Activated CD8-positive, alpha-beta T cell treated with anti-CD3 and anti-CD28 coated beads, Interleukin-2, amount 10 ng/mL, durations not matched to agents 7 days and 5 days (primary cell): ENCODE measurements at regions not wholly inside any gene's neighbourhood (a gene's known extent, or its start where the extent isn't known, plus 50 kb on each side); places are given as distances from the start of the nearest gene placed in this dataset.

Source experiments
- ATAC-seq: fragments of 150-1000 bp; cut with Tn5 transposase; one replicate; pipeline ENCODE4 v1.10.0; 2021; ENCODE audit warnings: moderate library complexity
- CTCF ChIA-PET: fragments of 350-600 bp; sonication (Branson Sonifier 250); formaldehyde crosslinking; loops from one replicate; lab custom pipeline; 2021; ENCODE audit warnings: antibody characterized with exemption; lab: Charles Lee
- POLR2A ChIA-PET: fragments of 350-600 bp; sonication (Branson Sonifier 250); formaldehyde crosslinking; loops from one replicate; lab custom pipeline; 2021; ENCODE audit warnings: antibody characterized with exemption; lab: Charles Lee
- DNase-seq: peaks from one replicate; pipeline ENCODE4 v3.0.0-alpha.2; 2020
- H3K27ac Mint-ChIP-seq: one replicate; pipeline ENCODE4 v1.8.0; 2021; ENCODE audit warnings: mild to moderate bottlenecking, mixed read lengths
- H3K27me3 Mint-ChIP-seq: one replicate; pipeline ENCODE4 v1.8.0; 2021; ENCODE audit warnings: low read depth, mixed read lengths
- H3K36me3 Mint-ChIP-seq: one replicate; pipeline ENCODE4 v1.8.0; 2021; ENCODE audit warnings: low read depth, mixed read lengths
- H3K4me1 Mint-ChIP-seq: one replicate; pipeline ENCODE4 v1.8.0; 2021; ENCODE audit warnings: low read depth, mixed read lengths
- H3K4me3 Mint-ChIP-seq: one replicate; pipeline ENCODE4 v1.8.0; 2021; ENCODE audit warnings: mild to moderate bottlenecking, mixed read lengths
- H3K9me3 Mint-ChIP-seq: one replicate; pipeline ENCODE4 v1.8.0; 2022; ENCODE audit warnings: mixed read lengths; ENCODE audit not compliant: insufficient read depth

DNA sequence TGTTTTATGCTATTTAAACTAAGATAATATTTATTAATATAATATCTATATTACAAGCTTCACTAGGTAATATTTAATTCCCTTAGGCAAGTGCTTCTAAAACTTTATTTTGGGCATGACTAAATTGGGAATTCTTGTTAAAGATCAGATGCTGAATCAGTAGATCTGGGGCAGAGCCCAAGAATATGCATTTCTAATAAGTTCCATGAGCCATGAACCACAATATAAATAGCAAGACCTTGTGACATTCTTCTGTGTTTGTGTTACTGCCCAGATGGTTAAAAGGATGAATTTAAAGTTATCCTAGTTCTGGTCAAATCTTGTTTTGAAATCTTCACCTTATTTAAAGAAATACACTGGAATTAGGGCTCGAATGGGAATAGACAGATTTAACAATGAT, 258.4 kb upstream of the CACNA2D1 start:
- Mint-ChIP-seq H3K27me3 (no peaks in the 10 kb centered on the region), H3K27ac (no peak overlapping the region), H3K36me3 (no peaks in the 10 kb centered on the region), H3K4me3 (no peak overlapping the region), H3K9me3 (no peaks in the 10 kb centered on the region), H3K4me1 (no peaks in the 10 kb centered on the region)
- ATAC-seq (no peak), DNase-seq (no peak)
- ChIA-PET POLR2A (no interaction called here), CTCF (no interaction called here)

DNA sequence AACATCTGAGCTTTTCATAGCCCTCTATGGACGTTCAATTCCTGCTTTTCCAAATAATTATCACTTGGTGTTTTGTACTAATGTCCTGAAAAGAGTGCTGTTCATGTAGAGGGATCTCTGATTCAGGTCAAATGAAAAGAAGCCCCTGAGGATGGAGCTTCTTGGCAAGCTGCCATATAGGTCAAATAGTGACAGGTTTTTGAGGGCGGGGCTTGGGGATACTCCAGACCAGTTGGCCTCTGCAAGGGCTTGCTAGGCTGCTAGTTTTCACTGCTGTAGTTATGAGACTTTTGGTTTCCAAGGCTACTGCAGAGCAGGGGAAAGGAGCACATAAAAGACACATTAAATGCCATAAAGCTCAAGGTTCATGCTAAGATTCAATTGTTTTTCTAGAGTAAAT, 257.2 kb upstream of the CACNA2D1 start:
- POLR2A ChIA-PET = no interaction called here
- ATAC-seq (no peak), DNase-seq (no peak)
- Mint-ChIP-seq H3K36me3 (no peaks in the 10 kb centered on the region), H3K9me3 (no peaks in the 10 kb centered on the region), H3K27ac (no peak overlapping the region), H3K27me3 (no peaks in the 10 kb centered on the region), H3K4me3 (no peak overlapping the region), H3K4me1 (no peaks in the 10 kb centered on the region)
- CTCF ChIA-PET = no interaction called here

DNA sequence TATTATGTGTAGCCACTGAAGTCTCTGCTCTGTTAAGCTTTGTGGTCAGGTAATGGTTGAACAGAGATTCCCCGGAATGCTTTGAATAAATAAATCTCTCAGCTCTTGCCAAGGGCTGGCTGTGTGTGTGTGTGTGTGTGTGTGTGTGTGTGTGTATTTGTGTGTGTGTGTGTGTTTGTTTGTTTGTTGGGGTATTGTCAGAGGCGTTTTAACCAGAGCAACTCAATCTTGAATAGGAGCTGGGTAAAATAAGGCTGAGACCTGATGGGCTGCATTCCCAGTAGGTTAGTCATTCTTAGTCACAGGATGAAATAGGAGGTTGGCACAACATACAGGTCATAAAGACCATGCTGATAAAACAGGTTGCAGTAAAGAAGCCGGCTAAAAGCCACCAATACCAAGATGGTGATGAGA, 256.2 kb upstream of the CACNA2D1 start:
- H3K9me3 Mint-ChIP-seq = peaks cover 3% of the 10 kb centered on the region
- no peaks in the 10 kb centered on the region for H3K4me1 Mint-ChIP-seq
- no peak for ATAC-seq
- no peak overlapping the region for H3K4me3 Mint-ChIP-seq
- H3K27me3 Mint-ChIP-seq = no peaks in the 10 kb centered on the region
- no peaks in the 10 kb centered on the region for H3K36me3 Mint-ChIP-seq
- ChIA-PET CTCF (no interaction called here), POLR2A (interaction anchor here (0.6 kb wide), 1 partner anchor 8 kb away, joined by 3 read pairs; no protein-coding TSS in a partner anchor)
- no peak overlapping the region for H3K27ac Mint-ChIP-seq
- DNase-seq = no peak

DNA sequence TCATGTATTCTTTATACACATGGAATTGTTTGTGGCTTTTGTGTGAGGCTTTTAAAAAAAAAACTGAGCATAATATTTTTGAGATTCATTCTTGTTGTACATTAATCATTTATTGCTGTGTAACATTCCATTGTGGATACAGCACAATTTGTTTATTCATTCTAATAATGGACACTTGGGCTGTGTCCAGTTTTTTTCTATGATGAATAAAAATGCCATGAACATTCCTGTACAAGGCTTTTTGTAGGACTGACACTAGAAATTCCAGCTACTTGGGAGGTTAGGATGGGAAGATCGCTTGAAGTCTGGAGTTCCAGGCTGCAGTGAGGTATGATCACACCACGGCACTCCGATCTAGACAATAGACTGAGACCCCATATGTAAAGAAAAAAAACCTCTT, 254.3 kb upstream of the CACNA2D1 start:
- H3K4me1 Mint-ChIP-seq = no peaks in the 10 kb centered on the region
- no peak overlapping the region for H3K27ac Mint-ChIP-seq
- ChIA-PET CTCF (no interaction called here), POLR2A (no interaction called here)
- no peak overlapping the region for H3K4me3 Mint-ChIP-seq
- H3K36me3 Mint-ChIP-seq = no peaks in the 10 kb centered on the region
- H3K9me3 Mint-ChIP-seq = peaks cover 6% of the 10 kb centered on the region
- DNase-seq = no peak
- H3K27me3 Mint-ChIP-seq = no peaks in the 10 kb centered on the region
- ATAC-seq = no peak

DNA sequence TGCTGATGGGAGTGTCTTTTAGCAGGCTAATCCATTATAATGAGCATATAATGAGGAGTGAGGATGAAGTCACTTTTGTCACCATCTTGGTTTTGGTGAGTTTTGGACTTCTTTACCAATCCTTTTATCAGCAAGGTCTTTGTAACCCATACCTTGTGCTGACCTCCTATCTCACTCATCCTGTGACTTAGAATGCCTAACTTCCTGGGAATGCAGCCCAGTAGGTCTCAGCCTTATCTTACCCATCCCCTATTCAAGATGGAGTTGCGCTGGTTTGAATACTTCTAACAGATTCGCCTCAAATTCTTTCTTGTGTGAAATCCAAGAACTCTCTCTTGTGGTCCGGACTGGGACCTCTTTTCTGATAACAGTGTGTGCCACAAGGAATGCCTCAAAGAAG, 253.1 kb upstream of the CACNA2D1 start:
- H3K9me3 Mint-ChIP-seq = peaks cover 6% of the 10 kb centered on the region
- H3K27ac Mint-ChIP-seq = no peak overlapping the region
- no peaks in the 10 kb centered on the region for H3K4me1 Mint-ChIP-seq
- DNase-seq (no peak), ATAC-seq (no peak)
- H3K36me3 Mint-ChIP-seq = no peaks in the 10 kb centered on the region
- ChIA-PET POLR2A (no interaction called here), CTCF (no interaction called here)
- no peaks in the 10 kb centered on the region for H3K27me3 Mint-ChIP-seq
- H3K4me3 Mint-ChIP-seq = no peak overlapping the region

DNA sequence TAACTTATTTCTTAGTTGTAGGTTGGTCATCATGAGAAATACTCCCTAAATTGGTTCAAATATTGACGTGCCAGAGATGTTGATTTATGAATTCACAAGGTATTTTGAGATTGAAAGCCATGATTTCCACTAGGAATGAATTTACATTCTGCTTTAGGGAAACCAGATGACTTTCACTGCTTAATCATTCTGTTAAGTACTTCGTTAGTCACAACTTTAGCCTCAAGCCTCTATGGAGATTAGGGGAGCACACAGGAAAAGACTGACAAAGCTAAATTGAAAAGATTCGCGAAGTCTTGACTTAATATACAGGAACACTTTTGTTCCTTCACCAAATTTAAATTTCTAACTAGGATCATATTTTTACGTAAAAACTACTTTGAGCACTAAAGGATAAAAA, 250.4 kb upstream of the CACNA2D1 start:
- peaks cover 3% of the 10 kb centered on the region for H3K27me3 Mint-ChIP-seq
- ChIA-PET CTCF (no interaction called here), POLR2A (no interaction called here)
- H3K9me3 Mint-ChIP-seq = peaks cover 9% of the 10 kb centered on the region
- no peaks in the 10 kb centered on the region for H3K36me3 Mint-ChIP-seq
- H3K27ac Mint-ChIP-seq = no peak overlapping the region
- DNase-seq (no peak), ATAC-seq (no peak)
- H3K4me3 Mint-ChIP-seq = no peak overlapping the region
- no peaks in the 10 kb centered on the region for H3K4me1 Mint-ChIP-seq

DNA sequence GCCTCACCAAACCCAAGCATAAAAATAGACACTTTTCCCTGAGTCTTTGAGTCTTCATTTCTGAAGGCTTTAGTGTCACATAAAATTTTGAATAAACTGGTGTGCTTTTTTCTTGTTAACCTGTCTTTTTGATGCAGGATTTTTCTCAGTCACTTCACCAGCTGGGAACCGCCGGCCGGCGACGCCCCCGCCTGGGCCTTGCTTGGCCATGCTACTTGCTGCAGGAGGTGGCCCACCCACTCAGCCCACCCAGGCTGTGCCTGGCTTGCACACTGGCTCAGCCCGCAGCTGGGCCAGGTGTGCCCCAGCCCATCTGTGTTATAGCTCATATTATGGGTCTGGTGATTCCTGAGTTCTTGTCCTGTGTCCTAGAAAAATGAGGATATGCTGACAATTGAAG, 247.4 kb upstream of the CACNA2D1 start:
- no peaks in the 10 kb centered on the region for H3K36me3 Mint-ChIP-seq
- no peaks in the 10 kb centered on the region for H3K4me1 Mint-ChIP-seq
- no peak overlapping the region for H3K27ac Mint-ChIP-seq
- DNase-seq (no peak), ATAC-seq (no peak)
- H3K27me3 Mint-ChIP-seq = peaks cover 3% of the 10 kb centered on the region
- POLR2A ChIA-PET = no interaction called here
- H3K4me3 Mint-ChIP-seq = no peak overlapping the region
- peaks cover 9% of the 10 kb centered on the region for H3K9me3 Mint-ChIP-seq
- CTCF ChIA-PET = no interaction called here

DNA sequence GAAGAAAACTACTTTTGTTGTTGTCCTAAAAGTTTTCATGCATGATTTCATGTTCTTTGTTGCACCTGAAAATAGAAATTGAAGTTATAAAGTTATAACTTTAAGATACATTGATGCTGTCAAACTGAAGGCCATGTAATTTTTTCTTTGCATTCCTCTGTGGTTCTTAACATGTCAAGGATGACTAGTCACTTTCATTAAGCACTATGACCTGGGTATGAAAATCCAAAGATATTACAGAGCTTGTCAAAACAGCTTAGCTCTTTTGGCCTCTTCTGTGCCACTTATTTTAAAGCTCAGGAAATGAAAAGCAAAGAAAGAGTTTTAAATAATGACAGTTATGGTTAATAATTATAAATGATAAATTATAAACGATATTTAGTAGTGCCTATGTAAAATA, 241.6 kb upstream of the CACNA2D1 start:
- H3K4me1 Mint-ChIP-seq = no peaks in the 10 kb centered on the region
- H3K4me3 Mint-ChIP-seq = no peak overlapping the region
- peaks cover 2% of the 10 kb centered on the region for H3K27me3 Mint-ChIP-seq

DNA sequence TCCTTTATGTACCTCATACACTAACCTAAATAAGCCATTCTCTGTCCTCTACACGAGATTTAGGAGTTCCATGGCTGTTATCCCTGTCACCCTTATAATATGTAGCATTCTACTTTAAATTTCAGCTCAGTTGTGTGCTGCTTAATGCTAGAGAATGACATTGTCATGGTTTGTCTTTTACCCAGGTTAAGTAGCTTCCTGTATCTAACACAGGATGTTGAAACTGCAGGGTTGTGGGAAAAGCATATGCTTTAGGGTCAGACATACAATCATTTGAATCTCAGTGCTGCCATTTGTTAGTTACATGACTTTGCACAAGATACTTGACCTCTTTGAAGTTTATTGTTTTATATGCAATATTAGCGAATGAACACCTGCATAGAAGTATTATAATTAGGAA, 235.1 kb upstream of the CACNA2D1 start:
- peak; percentile 56 for ATAC-seq
- DNase-seq = peak; percentile 31
- ChIA-PET CTCF (interaction anchor here (1.8 kb wide), 1 partner anchor 9 kb away, joined by 6 read pairs; no protein-coding TSS in a partner anchor), POLR2A (no interaction called here)
- Mint-ChIP-seq H3K4me1 (peaks cover 34% of the 10 kb centered on the region), H3K4me3 (peak overlapping the region; percentile 30), H3K27me3 (no peaks in the 10 kb centered on the region), H3K9me3 (peaks cover 8% of the 10 kb centered on the region), H3K36me3 (peaks cover 18% of the 10 kb centered on the region), H3K27ac (peak overlapping the region; percentile 90)

More for the DNA sequence above, 241.6 kb upstream of the CACNA2D1 start:
- DNase-seq (no peak), ATAC-seq (no peak)
- POLR2A ChIA-PET = no interaction called here
- Mint-ChIP-seq H3K36me3 (no peaks in the 10 kb centered on the region), H3K9me3 (peaks cover 3% of the 10 kb centered on the region), H3K27ac (no peak overlapping the region)
- CTCF ChIA-PET = no interaction called here

DNA sequence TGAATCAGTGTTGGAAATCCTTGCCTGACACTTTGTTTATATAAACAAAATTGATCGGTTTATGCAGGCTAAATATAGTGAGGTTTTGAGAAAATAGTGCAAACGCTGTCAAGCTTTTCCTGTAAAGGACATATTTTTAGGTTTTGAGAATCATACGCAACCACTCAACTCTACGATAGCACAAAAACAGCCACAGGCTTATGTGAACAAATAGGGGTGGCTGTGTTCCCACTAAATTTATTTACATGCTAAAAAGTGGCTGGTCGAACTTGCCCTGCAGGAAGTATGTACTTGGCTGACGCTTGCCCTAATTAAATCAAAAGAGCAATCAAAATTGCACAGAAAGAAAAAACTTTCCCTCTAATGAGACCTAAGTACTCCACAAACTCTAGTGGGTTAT, 234.7 kb upstream of the CACNA2D1 start:
- peaks cover 18% of the 10 kb centered on the region for H3K36me3 Mint-ChIP-seq

DNA sequence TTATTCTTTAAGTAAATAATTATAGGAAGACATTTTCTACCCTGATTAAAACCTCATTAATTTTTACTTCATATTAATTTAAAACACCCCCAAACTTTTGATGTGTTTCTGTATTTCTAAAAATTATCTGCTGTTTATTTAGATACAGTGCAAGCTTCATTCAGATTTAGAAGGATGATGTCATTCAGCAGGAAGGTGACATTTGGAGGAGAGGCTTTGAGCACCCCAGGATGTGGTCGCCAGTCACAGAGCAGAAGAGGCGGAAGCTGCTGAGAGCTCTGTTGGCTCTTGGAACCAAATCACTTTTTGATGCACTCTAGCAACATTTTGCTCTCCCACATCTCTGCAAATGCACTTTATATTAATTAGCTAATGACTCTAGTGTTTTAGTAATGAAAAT, 233.9 kb upstream of the CACNA2D1 start:
- no peaks in the 10 kb centered on the region for H3K27me3 Mint-ChIP-seq
- H3K27ac Mint-ChIP-seq = peak overlapping the region; percentile 85
- H3K4me3 Mint-ChIP-seq = peak overlapping the region; percentile 60
- peaks cover 34% of the 10 kb centered on the region for H3K4me1 Mint-ChIP-seq
- peaks cover 8% of the 10 kb centered on the region for H3K9me3 Mint-ChIP-seq
- CTCF ChIA-PET = interaction anchor here (1.7 to 1.8 kb wide), 2 partner anchors 8 to 10 kb away, joined by 4 to 6 read pairs; no protein-coding TSS in a partner anchor
- POLR2A ChIA-PET = no interaction called here
- ATAC-seq (peak; percentile 98), DNase-seq (peak; percentile 84)
- H3K36me3 Mint-ChIP-seq = peaks cover 18% of the 10 kb centered on the region

More for the DNA sequence above, 234.7 kb upstream of the CACNA2D1 start:
- ChIA-PET POLR2A (no interaction called here), CTCF (interaction anchor here (1.7 to 1.8 kb wide), 2 partner anchors 9 kb away, joined by 4 to 6 read pairs; no protein-coding TSS in a partner anchor)
- peak overlapping the region; percentile 90 for H3K27ac Mint-ChIP-seq
- no peak for ATAC-seq
- peak overlapping the region; percentile 30 for H3K4me3 Mint-ChIP-seq
- peaks cover 8% of the 10 kb centered on the region for H3K9me3 Mint-ChIP-seq
- H3K27me3 Mint-ChIP-seq = no peaks in the 10 kb centered on the region
- DNase-seq = no peak
- peaks cover 34% of the 10 kb centered on the region for H3K4me1 Mint-ChIP-seq

DNA sequence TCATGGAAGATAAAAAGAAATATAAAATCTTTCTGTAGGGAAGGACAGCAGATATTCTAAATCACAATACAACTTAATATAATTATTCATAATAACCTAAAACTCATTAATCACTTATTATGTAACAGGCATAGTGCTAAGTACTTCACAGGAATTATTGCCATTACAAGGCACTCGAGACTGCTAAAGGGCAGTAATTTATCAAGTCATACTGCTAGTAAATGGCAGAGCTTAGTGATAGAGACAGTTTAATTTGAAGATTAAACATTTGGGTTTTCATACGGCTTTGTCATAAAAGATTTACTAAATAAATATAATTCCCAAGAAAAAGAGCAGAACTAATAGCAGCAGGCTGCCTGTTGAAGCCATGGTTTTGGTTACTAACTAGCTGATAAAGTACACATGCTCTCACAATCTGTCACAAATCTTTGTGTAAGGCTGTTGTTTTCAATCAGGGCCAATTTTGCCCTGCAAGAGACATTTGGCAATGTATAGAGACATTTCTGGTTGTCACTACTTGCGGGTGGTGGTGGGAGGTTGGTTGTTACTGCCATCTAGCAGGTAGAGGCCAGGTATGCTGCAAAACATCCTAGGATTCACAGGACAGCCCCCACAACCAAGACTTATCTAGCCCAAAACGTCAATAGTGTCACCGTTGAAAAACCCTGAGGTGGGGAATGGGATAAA, 233.3 kb upstream of the CACNA2D1 start:
- ChIA-PET POLR2A (no interaction called here), CTCF (interaction anchor here (1.7 to 1.8 kb wide), 2 partner anchors 8 to 10 kb away, joined by 4 to 6 read pairs; no protein-coding TSS in a partner anchor)
- Mint-ChIP-seq H3K27ac (peak overlapping the region; percentile 85), H3K27me3 (no peaks in the 10 kb centered on the region), H3K4me1 (peaks cover 34% of the 10 kb centered on the region), H3K9me3 (peaks cover 8% of the 10 kb centered on the region), H3K4me3 (no peak overlapping the region), H3K36me3 (peaks cover 18% of the 10 kb centered on the region)
- ATAC-seq = peak; percentile 37
- no peak for DNase-seq
